ENCODE measurements at regions not wholly inside any gene's neighbourhood (a gene's known extent, or its start where the extent isn't known, plus 50 kb on each side); places are given as distances from the start of the nearest gene placed in this dataset.

DNA sequence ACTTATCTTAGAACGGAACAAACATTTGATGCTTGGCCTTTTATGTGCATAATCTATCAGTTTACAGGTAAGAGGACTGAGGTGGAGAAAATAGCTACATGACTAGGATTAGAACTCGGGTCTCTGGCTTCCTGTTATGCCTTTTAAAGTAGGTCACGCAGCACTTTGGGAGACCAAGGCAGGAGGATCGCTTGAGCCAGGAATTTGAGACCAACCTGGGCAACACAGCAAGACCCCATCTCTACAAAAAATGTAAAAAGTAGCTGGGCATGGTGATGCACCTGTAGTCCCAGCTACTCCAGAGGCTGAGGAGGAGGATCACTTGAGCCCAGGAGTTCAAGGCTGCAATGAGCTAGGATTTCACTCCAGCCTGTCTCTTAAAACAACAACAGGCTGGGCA is 81.9 kb upstream of the AKT3 start:
- TF ChIP-seq SPI1 (IDR thresholded peaks at IDR 0.05; ENCODE audit: borderline replicate concordance, low read depth): no peak
- TF ChIP-seq POLR2AphosphoS5 (IDR thresholded peaks at IDR 0.05; ENCODE audit: low read depth): no peak
- TF ChIP-seq REST (IDR thresholded peaks at IDR 0.05; ENCODE audit: insufficient replicate concordance, low read depth): no peak
- TF ChIP-seq CTCF (IDR thresholded peaks at IDR 0.05; ENCODE audit: insufficient read depth, low read length): no peak
- no peak for TF ChIP-seq GABPA (IDR thresholded peaks at IDR 0.05; ENCODE audit: low read depth)
- Histone ChIP-seq H3K27me3 (ENCODE audit: insufficient read depth, poor library complexity, severe bottlenecking) (no peaks in the 10 kb centered on the region), H3K27ac (replicated peaks) (no peak overlapping the region), H3K4me3 (replicated peaks; ENCODE audit: insufficient read depth, low read length) (no peak overlapping the region)
- no peak for DNase-seq (ENCODE audit: low read depth in 1 of 2, low spot score in 1 of 2)

DNA sequence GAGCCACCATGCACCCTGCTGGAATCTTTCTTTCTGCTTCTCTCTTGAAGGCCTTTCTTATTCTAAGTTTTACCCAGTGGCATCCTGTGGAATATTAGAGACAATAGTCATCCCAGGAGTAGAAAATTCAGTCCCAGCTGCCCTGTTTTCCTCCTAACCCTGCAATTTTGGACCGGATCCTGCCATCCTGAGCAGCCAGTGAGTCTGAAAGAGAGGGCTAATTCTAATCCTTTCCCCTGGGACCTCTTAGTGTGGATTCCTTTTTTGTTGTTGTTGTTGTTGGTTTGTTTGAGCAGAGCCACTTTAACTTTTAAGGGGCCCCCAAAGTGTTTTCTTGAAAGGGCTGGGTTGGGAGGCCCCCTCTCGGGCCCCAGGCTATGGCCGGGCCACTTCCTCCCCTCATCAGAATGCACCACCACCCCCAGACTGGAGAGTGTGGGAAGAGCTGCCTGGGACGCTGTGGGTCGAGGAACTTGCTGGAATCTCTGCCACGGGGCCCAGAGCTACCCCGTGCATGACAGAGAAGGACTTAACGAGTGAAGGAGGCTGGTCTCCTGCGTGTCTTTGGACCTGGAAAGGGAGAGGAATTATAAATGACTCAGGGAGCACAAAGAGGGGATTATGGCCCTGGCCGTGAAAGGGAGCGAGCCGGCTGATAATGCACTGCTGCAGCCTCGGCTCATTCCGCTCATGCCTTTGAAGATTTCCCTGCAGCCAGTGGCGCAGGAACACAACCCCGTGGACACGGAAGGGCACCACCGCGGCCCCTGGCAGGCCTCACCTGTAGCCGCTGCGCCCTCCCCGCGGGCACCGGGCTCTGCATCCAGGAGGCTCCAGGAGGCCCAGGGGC is 81.0 kb upstream of the AKT3 start:
- H3K4me3 ChIP-seq (replicated peaks; ENCODE audit: insufficient read depth, low read length): no peak overlapping the region
- no peak overlapping the region for H3K27ac ChIP-seq (replicated peaks)
- TF ChIP-seq SPI1 (IDR thresholded peaks at IDR 0.05; ENCODE audit: borderline replicate concordance, low read depth) (no peak), GABPA (IDR thresholded peaks at IDR 0.05; ENCODE audit: low read depth) (no peak), POLR2AphosphoS5 (IDR thresholded peaks at IDR 0.05; ENCODE audit: low read depth) (no peak), REST (IDR thresholded peaks at IDR 0.05; ENCODE audit: insufficient replicate concordance, low read depth) (no peak), CTCF (IDR thresholded peaks at IDR 0.05; ENCODE audit: insufficient read depth, low read length) (no peak)
- no peaks in the 10 kb centered on the region for H3K27me3 ChIP-seq (ENCODE audit: insufficient read depth, poor library complexity, severe bottlenecking)
- DNase-seq (ENCODE audit: low read depth in 1 of 2, low spot score in 1 of 2): no peak

- Histone ChIP-seq H3K27me3 (ENCODE audit: insufficient read depth, poor library complexity, severe bottlenecking) (no peaks in the 10 kb centered on the region), H3K4me3 (replicated peaks; ENCODE audit: insufficient read depth, low read length) (no peak overlapping the region), H3K27ac (replicated peaks) (no peak overlapping the region)
- no peak for TF ChIP-seq REST (IDR thresholded peaks at IDR 0.05; ENCODE audit: insufficient replicate concordance, low read depth)
- TF ChIP-seq CTCF (IDR thresholded peaks at IDR 0.05; ENCODE audit: insufficient read depth, low read length): no peak
- TF ChIP-seq SPI1 (IDR thresholded peaks at IDR 0.05; ENCODE audit: borderline replicate concordance, low read depth): no peak
- TF ChIP-seq GABPA (IDR thresholded peaks at IDR 0.05; ENCODE audit: low read depth): no peak
- no peak for TF ChIP-seq POLR2AphosphoS5 (IDR thresholded peaks at IDR 0.05; ENCODE audit: low read depth)
- no peak for DNase-seq (ENCODE audit: low read depth in 1 of 2, low spot score in 1 of 2)
These were observed 77.3 kb upstream of the AKT3 start for GRCh38 chr1:243927381-243927780.

Measured in HL-60 (cell line).